ENCODE measurements at regions not wholly inside any gene's neighbourhood (a gene's known extent, or its start where the extent isn't known, plus 50 kb on each side); places are given as distances from the start of the nearest gene placed in this dataset.

GRCh38 chr15:66938114-66938830, 127.1 kb upstream of the SMAD3 start:
- FAIRE-seq (no peak), DNase-seq (ENCODE audit: low read depth, low spot score) (no peak)
- H2AFZ ChIP-seq (ENCODE audit: control insufficient read depth, low read length) = no peak overlapping the region
- no peaks in the 10 kb centered on the region for H3K79me2 ChIP-seq (ENCODE audit: control insufficient read depth, insufficient read depth, low read length)
- dilution Hi-C loops (cut with MboI; ENCODE audit: extremely low pct_ligation_motif_present, low sequenced_read_pairs) = no loop called here
- peaks cover 6% of the 10 kb centered on the region for H3K4me1 ChIP-seq (ENCODE audit: control insufficient read depth, extremely low read depth, insufficient read depth, low read length)
- H3K4me2 ChIP-seq (ENCODE audit: control insufficient read depth, extremely low read depth, insufficient read depth, low read depth, low read length) = no peak overlapping the region
- no peaks in the 10 kb centered on the region for H3K9me1 ChIP-seq (ENCODE audit: control insufficient read depth, extremely low read depth, insufficient read depth, low read length)
- no peak overlapping the region for H3K9ac ChIP-seq (ENCODE audit: control insufficient read depth, extremely low read depth, insufficient read depth, low read length)
- H3K4me3 ChIP-seq (ENCODE audit: control insufficient read depth in 2 of 3, extremely low read depth in 1 of 3, insufficient read depth in 2 of 3, low read depth in 1 of 3, low read length in 3 of 3) = no peak overlapping the region
- H4K20me1 ChIP-seq (ENCODE audit: control insufficient read depth, extremely low read depth, insufficient read depth, low read length) = no peaks in the 10 kb centered on the region
- TF ChIP-seq CTCF (optimal IDR thresholded peaks at IDR 0.05 in 1 of 3, IDR thresholded peaks at IDR 0.05 in 1 of 3, conservative IDR thresholded peaks at IDR 0.05 in 1 of 3; ENCODE audit: extremely low read depth in 1 of 3, insufficient read depth in 2 of 3, low read length in 3 of 3) (no peak), EZH2 (IDR thresholded peaks at IDR 0.05; ENCODE audit: low read length) (no peak)
- H3K36me3 ChIP-seq (ENCODE audit: control insufficient read depth in 2 of 2, extremely low read depth in 1 of 2, insufficient read depth in 2 of 2, low read length in 2 of 2) = no peaks in the 10 kb centered on the region
- H3K27me3 ChIP-seq (ENCODE audit: control insufficient read depth, extremely low read depth, insufficient read depth, low read length) = no peaks in the 10 kb centered on the region
- peaks cover 9% of the 10 kb centered on the region for H3K9me3 ChIP-seq (ENCODE audit: control insufficient read depth, low read depth, low read length)
- H3K27ac ChIP-seq (ENCODE audit: control insufficient read depth, insufficient read depth, low read length) = no peak overlapping the region

GRCh38 chr15:66939016-66939415, 126.4 kb upstream of the SMAD3 start:
- DNase-seq (ENCODE audit: low read depth, low spot score) (no peak), FAIRE-seq (no peak)
- Histone ChIP-seq H3K9me1 (ENCODE audit: control insufficient read depth, extremely low read depth, insufficient read depth, low read length) (no peaks in the 10 kb centered on the region), H3K27me3 (ENCODE audit: control insufficient read depth, extremely low read depth, insufficient read depth, low read length) (no peaks in the 10 kb centered on the region), H3K79me2 (ENCODE audit: control insufficient read depth, insufficient read depth, low read length) (no peaks in the 10 kb centered on the region), H3K9me3 (ENCODE audit: control insufficient read depth, low read depth, low read length) (peaks cover 4% of the 10 kb centered on the region), H3K27ac (ENCODE audit: control insufficient read depth, insufficient read depth, low read length) (no peak overlapping the region), H3K36me3 (ENCODE audit: control insufficient read depth in 2 of 2, extremely low read depth in 1 of 2, insufficient read depth in 2 of 2, low read length in 2 of 2) (no peaks in the 10 kb centered on the region), H3K4me1 (ENCODE audit: control insufficient read depth, extremely low read depth, insufficient read depth, low read length) (peaks cover 6% of the 10 kb centered on the region), H3K4me2 (ENCODE audit: control insufficient read depth, extremely low read depth, insufficient read depth, low read depth, low read length) (no peak overlapping the region), H3K9ac (ENCODE audit: control insufficient read depth, extremely low read depth, insufficient read depth, low read length) (no peak overlapping the region), H2AFZ (ENCODE audit: control insufficient read depth, low read length) (no peak overlapping the region), H4K20me1 (ENCODE audit: control insufficient read depth, extremely low read depth, insufficient read depth, low read length) (no peaks in the 10 kb centered on the region), H3K4me3 (ENCODE audit: control insufficient read depth in 2 of 3, extremely low read depth in 1 of 3, insufficient read depth in 2 of 3, low read depth in 1 of 3, low read length in 3 of 3) (no peak overlapping the region)
- dilution Hi-C loops (cut with MboI; ENCODE audit: extremely low pct_ligation_motif_present, low sequenced_read_pairs) = no loop called here
- TF ChIP-seq CTCF (optimal IDR thresholded peaks at IDR 0.05 in 1 of 3, IDR thresholded peaks at IDR 0.05 in 1 of 3, conservative IDR thresholded peaks at IDR 0.05 in 1 of 3; ENCODE audit: extremely low read depth in 1 of 3, insufficient read depth in 2 of 3, low read length in 3 of 3) (no peak), EZH2 (IDR thresholded peaks at IDR 0.05; ENCODE audit: low read length) (no peak)
